HG02870 (cell line): ENCODE measurements at regions not wholly inside any gene's neighbourhood (a gene's known extent, or its start where the extent isn't known, plus 50 kb on each side); places are given as distances from the start of the nearest gene placed in this dataset.
"Not testable (repeated sequence)": the region's sequence is repeated elsewhere in the genome, so short reads cannot be mapped to it uniquely, and the experiment has no call there.

Experiments used
- ATAC-seq: cut with Tn5 transposase; IDR thresholded peaks from one replicate; pipeline ENCODE4 v1.9.1; 2021; ENCODE audit warnings: mild to moderate bottlenecking, moderate library complexity; ENCODE audit not compliant: unreplicated experiment

DNA sequence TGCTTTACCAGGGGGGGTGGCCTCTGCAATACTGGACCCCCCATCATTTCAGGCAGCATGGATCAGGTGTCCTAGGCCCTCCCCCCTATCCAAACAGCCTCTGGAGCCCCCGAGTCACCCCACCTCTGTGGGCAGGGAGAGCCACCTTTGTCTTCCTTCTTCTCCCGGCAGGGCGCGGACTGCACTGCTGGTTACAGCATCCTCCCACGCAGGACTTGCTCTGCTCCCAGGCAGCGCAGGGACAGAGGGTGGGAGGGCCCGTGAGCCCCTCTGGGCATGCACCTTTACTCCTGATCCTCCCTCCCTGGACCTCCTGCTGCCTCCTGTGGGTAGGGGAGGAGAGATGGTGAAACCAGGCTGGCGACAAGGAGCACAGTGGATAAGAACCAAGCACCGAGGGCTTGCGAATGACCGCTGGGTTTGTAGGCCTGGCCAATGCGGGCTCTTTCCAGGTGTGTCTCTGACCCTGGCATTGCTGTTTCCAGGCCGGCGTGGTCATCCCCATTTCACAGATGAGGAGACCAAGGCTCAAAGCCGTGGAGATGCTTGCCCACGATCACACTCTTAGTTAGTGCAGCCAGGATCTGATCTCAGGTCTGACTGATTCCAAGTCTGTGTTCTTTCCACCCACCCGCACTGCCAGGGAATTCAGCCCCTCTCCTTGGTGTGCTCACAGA lies 73.6 kb upstream of the TARDBP start:
- ATAC-seq: no peak

- ATAC-seq: peak; percentile 63
These were observed 72.6 kb upstream of the TARDBP start for GRCh38 chr1:10939654-10940450.

- ATAC-seq: no peak
These were observed 72.0 kb upstream of the TARDBP start for GRCh38 chr1:10940451-10940804.

- no peak for ATAC-seq
These were observed 71.6 kb upstream of the TARDBP start for GRCh38 chr1:10940838-10941237.

GRCh38 chr1:10941891-10942541 lies 70.4 kb upstream of the TARDBP start:
- ATAC-seq: no peak

- no peak for ATAC-seq
These were observed 69.9 kb upstream of the TARDBP start for GRCh38 chr1:10942542-10942912.

DNA sequence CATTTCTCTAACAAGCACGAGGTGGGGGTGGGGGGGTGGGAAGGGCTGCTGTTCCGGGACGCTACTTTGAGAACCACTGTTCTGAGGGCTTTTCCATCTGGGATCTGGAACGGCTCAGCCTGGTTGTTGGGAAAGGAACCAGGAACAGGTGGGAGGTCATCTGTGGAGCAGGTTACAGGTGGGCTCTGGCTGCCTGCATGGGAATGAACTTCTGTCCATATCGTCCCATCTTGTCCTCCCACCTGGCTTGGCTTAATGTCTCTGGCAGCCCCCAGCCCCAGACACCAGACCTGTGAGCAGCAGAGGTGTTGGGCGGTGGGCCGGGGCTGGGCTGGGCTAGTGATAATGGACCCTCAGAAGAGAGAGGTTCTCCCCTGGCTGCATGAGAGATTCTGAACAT lies 69.4 kb upstream of the TARDBP start:
- ATAC-seq: no peak

GRCh38 chr1:10943991-10944730 lies 68.3 kb upstream of the TARDBP start:
- no peak for ATAC-seq

- ATAC-seq: no peak
These were observed 66.4 kb upstream of the TARDBP start for GRCh38 chr1:10945991-10946509.

- no peak for ATAC-seq
These were observed 65.3 kb upstream of the TARDBP start for GRCh38 chr1:10947181-10947580.

GRCh38 chr1:10947691-10948462 lies 64.6 kb upstream of the TARDBP start:
- ATAC-seq: no peak

GRCh38 chr1:10948463-10948775 lies 64.0 kb upstream of the TARDBP start:
- no peak for ATAC-seq

DNA sequence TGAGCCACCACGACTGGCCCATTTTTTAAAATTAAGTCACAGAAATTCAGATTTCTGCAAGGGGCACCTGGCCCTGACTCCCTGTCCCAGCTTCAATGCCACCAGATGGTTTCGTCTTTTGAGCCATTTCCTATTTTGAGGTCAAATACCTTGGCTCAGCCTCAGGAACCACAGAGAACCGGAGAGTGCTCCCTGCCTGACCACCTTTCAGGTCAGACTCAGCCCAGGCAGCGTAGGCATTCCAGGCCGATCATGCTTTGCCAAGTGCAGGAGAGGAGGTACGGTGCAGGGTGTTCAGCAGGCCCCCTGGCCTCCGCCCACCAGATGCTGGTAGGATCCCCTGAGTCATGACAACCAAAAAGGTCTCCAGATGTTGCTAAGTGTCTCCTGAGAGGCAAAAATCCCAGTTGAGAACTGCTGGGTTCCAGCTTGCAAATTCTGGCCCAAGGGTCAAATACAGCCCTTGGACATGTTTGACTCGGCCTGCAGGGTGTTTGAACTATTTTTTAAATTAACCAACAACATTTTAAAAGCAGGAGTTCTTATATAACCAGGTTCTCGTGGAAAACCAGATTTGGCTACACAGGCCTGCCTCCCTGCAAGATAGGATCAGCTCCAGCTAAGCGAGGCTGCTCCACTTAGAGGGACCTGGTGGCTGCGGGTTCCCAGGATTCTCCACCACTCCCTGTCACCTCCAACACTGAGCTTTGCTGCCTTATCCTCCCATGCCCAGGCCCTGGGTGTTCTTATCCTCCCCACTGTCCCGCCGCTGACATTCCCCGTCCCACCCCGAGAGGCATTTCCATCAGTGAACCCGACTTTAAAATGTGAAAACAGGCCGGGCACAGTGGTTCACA lies 61.9 kb upstream of the TARDBP start:
- ATAC-seq: no peak

DNA sequence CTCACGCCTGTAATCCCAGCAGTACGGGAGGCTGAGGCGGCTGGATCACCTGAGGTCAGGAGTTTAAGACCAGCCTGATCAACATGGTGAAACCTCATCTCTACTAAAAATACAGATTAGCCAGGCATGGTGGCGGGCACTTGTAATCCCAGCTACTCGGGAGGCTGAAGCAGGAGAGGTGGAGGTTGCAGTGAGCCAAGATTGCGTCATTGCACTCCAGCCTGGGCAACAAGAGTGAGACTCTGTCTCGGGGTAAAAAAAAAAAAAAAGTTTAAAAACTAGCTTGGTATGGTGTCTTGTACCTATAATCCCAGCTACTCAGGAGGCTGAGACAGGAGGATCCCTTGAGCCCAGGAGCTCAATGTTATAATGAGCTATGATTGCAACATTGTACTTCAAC lies 61.2 kb upstream of the TARDBP start:
- ATAC-seq: not testable (repeated sequence)

- no peak for ATAC-seq
These were observed 60.5 kb upstream of the TARDBP start for GRCh38 chr1:10951961-10952360.

DNA sequence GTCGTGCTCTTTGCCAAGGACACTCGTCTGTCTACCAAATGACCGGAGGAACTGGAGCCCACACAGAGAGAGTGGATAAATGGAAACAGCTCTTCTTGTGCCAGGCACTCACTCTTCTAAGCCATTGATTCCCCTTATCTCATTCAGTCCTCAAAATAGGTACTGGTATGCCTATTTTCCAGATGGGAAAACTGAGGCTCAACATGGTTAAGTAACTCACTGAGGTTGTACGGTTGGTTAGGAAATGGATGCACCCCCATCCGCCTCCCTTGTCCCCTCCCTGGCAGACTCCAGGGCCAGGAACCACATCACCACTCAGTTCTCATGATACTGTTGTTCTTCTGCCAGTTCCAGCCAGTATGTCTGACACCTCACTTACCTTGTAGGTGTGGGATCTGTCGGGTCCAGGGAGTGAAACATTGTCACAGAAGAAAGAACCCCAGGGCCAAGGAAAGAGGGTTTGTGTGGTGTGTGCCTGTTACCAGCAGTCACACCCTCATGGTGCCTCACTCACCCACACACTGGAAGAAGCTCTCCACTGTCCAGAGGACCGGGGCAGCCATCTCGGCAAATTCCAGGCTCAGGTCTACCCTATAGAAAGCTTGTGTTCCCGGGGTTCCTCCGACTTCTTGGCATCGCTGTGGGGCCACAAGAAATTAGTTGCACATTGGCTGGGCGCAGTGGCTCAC lies 58.8 kb upstream of the TARDBP start:
- no peak for ATAC-seq

DNA sequence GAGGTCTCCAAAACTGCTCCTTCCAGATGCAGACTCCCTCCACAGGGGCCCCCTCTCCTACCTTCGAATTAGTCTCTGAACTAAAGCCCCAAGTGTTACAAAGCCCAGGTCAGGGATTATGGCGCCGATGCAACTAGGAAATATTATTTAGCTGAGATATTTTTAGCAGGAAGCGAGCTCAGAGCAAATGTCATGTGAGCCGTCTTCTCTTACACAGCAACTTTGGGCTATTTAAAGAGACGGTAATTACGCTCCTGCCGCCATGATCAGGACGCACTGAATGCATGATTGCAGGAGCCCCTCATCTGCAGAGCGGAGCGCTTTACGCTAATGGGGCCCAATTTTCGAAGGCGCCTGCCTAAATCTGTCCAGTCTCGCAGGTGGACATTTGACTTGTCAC lies 55.3 kb upstream of the TARDBP start:
- ATAC-seq: no peak

DNA sequence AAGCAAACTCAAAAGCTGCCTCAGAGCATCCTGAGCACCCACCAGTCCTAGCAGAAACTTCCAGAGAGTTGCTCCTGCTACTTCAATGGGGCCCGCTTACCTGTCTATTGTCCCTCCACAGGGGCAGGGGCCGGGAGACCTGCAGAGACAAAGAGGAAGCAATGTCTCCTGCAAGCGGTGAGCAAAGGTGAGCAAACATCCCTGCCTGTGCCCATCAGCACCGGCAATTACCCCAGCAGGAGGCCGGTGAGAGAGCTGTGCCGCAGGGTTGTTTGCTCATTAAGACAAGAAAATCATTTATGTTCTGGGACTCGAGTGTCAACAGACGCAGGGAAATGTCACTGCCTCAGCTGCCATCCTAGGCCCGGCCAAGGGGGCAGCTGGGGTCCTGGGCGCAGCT lies 53.8 kb upstream of the TARDBP start:
- ATAC-seq: no peak
